Osteocyte (in vitro differentiated cells): ENCODE measurements at regions not wholly inside any gene's neighbourhood (a gene's known extent, or its start where the extent isn't known, plus 50 kb on each side); places are given as distances from the start of the nearest gene placed in this dataset.
A peak's percentile ranks its signal among the peaks of the same experiment; 100 is the strongest.

ENCODE experiments used
- DNase-seq: peaks from one replicate; pipeline ENCODE4 v3.0.0; 2021; ENCODE audit warnings: mixed read lengths; ENCODE audit not compliant: unreplicated experiment; ENCODE audit errors: extremely low spot score
- H3K27ac Mint-ChIP-seq: one replicate; pipeline ENCODE4 v1.8.0; 2021; ENCODE audit warnings: mild to moderate bottlenecking, mixed read lengths; ENCODE audit not compliant: unreplicated experiment
- H3K27me3 Mint-ChIP-seq: one replicate; pipeline ENCODE4 v1.8.0; 2021; ENCODE audit warnings: mixed read lengths; ENCODE audit not compliant: unreplicated experiment
- H3K36me3 Mint-ChIP-seq: one replicate; pipeline ENCODE4 v1.8.0; 2021; ENCODE audit warnings: mixed read lengths; ENCODE audit not compliant: unreplicated experiment
- H3K4me1 Mint-ChIP-seq: one replicate; pipeline ENCODE4 v1.8.0; 2021; ENCODE audit warnings: mixed read lengths; ENCODE audit not compliant: unreplicated experiment
- H3K4me3 Mint-ChIP-seq: one replicate; pipeline ENCODE4 v1.8.0; 2021; ENCODE audit warnings: mild to moderate bottlenecking, moderate library complexity, mixed read lengths; ENCODE audit not compliant: unreplicated experiment
- H3K9me3 Mint-ChIP-seq: one replicate; pipeline ENCODE4 v1.8.0; 2021; ENCODE audit warnings: mixed read lengths; ENCODE audit not compliant: unreplicated experiment
- CTCF ChIP-seq: fragments of 200-600 bp; sonication (generic); IDR thresholded peaks from 2 replicates; pipeline ENCODE4 v1.5.0; 2021; ENCODE audit warnings: antibody characterized with exemption, mild to moderate bottlenecking, moderate library complexity

GRCh38 chr4:96729641-96730040 is 889.7 kb downstream of the PDHA2 start:
- H3K27ac Mint-ChIP-seq: no peak overlapping the region
- DNase-seq: no peak
- TF ChIP-seq CTCF: no peak

GRCh38 chr4:96730432-96730831 is 890.5 kb downstream of the PDHA2 start:
- H3K4me1 Mint-ChIP-seq: peaks cover 5% of the 10 kb centered on the region
- H3K36me3 Mint-ChIP-seq: no peaks in the 10 kb centered on the region
- no peak for DNase-seq
- TF ChIP-seq CTCF: no peak
- no peak overlapping the region for H3K27ac Mint-ChIP-seq
- H3K27me3 Mint-ChIP-seq: no peaks in the 10 kb centered on the region
- H3K9me3 Mint-ChIP-seq: peaks cover 5% of the 10 kb centered on the region
- no peak overlapping the region for H3K4me3 Mint-ChIP-seq

More at GRCh38 chr4:96729641-96730040, 889.7 kb downstream of the PDHA2 start:
- peaks cover 5% of the 10 kb centered on the region for H3K9me3 Mint-ChIP-seq
- H3K36me3 Mint-ChIP-seq: no peaks in the 10 kb centered on the region
- H3K27me3 Mint-ChIP-seq: no peaks in the 10 kb centered on the region
- no peak overlapping the region for H3K4me3 Mint-ChIP-seq
- peaks cover under 1% of the 10 kb centered on the region for H3K4me1 Mint-ChIP-seq

- Mint-ChIP-seq H3K27ac (peak overlapping the region; percentile 47), H3K36me3 (no peaks in the 10 kb centered on the region), H3K9me3 (peaks cover 5% of the 10 kb centered on the region), H3K27me3 (no peaks in the 10 kb centered on the region), H3K4me3 (no peak overlapping the region), H3K4me1 (peaks cover 16% of the 10 kb centered on the region)
- no peak for TF ChIP-seq CTCF
- DNase-seq: no peak
Measured at GRCh38 chr4:96736352-96736889, 896.5 kb downstream of the PDHA2 start.

DNA sequence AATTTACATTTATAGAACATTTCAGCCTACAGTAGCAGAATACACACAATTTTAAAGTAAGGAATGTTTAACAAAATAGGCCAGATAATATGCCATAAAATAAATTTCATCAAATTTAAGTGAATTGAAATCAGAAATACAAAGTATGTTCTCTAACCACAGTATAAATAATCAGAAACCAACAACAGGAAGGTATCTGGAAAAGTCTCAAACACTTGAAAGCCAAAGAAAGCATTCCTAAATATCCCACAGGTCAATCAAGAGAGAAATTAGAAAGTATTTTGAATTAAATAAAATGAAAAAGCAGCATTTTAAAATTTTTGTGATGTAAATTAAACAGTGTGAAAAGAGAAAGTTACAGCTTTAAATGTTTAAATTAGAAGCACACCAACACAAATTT is 899.2 kb downstream of the PDHA2 start:
- Mint-ChIP-seq H3K4me1 (peaks cover 16% of the 10 kb centered on the region), H3K27ac (no peak overlapping the region), H3K9me3 (no peaks in the 10 kb centered on the region), H3K27me3 (no peaks in the 10 kb centered on the region), H3K4me3 (no peak overlapping the region), H3K36me3 (no peaks in the 10 kb centered on the region)
- TF ChIP-seq CTCF: no peak
- no peak for DNase-seq

GRCh38 chr4:96742332-96743014 is 902.6 kb downstream of the PDHA2 start:
- Mint-ChIP-seq H3K4me1 (peaks cover 6% of the 10 kb centered on the region), H3K27me3 (no peaks in the 10 kb centered on the region), H3K27ac (no peak overlapping the region), H3K4me3 (no peak overlapping the region), H3K9me3 (peaks cover 3% of the 10 kb centered on the region), H3K36me3 (no peaks in the 10 kb centered on the region)
- no peak for TF ChIP-seq CTCF
- DNase-seq: no peak
